Keratinocyte (primary cell): ENCODE measurements at regions not wholly inside any gene's neighbourhood (a gene's known extent, or its start where the extent isn't known, plus 50 kb on each side); places are given as distances from the start of the nearest gene placed in this dataset.

Experiments used
- EZH2 ChIP-seq: IDR thresholded peaks from one replicate; pipeline ENCODE4 v1.6.1; 2012; ENCODE audit warnings: inconsistent platforms, mild to moderate bottlenecking, low read length, moderate library complexity
- TF ChIP-seq, protein P1 (sequence below), 3 experiments: IDR thresholded peaks in 1 of 3; conservative IDR thresholded peaks in 1 of 3; optimal IDR thresholded peaks in 1 of 3; 2 replicates in 2 of 3; 3 replicates in 1 of 3; pipeline versions ENCODE3 to v1.5.1; 2011; ENCODE audit warnings: low read length in 3 of 3, mild to moderate bottlenecking in 3 of 3, moderate library complexity in 2 of 3, control low read depth in 1 of 3, inconsistent platforms in 1 of 3; ENCODE audit not compliant: insufficient read depth in 2 of 3; ENCODE audit errors: extremely low read depth in 1 of 3

DNA sequence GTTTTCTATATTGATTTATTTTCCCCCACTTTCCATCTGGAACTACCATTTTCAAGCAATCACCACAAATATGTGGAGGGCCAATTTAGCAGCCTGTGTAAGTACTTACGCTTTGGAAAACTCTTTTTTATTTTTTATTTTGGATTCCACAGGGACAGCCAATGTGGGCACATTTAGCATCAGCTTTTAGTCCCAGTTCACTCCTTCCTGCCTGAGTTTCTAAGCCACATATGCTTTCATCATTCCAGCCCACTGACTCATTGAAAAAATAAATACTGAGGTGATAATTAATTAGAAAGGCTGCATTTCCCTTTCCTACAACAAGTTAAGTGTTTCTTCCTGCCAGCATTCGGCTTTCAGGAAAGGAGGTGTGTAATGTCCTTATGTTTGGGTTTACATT, 76.8 kb downstream of the TMEM167A start:
- TF ChIP-seq, protein P1, sequence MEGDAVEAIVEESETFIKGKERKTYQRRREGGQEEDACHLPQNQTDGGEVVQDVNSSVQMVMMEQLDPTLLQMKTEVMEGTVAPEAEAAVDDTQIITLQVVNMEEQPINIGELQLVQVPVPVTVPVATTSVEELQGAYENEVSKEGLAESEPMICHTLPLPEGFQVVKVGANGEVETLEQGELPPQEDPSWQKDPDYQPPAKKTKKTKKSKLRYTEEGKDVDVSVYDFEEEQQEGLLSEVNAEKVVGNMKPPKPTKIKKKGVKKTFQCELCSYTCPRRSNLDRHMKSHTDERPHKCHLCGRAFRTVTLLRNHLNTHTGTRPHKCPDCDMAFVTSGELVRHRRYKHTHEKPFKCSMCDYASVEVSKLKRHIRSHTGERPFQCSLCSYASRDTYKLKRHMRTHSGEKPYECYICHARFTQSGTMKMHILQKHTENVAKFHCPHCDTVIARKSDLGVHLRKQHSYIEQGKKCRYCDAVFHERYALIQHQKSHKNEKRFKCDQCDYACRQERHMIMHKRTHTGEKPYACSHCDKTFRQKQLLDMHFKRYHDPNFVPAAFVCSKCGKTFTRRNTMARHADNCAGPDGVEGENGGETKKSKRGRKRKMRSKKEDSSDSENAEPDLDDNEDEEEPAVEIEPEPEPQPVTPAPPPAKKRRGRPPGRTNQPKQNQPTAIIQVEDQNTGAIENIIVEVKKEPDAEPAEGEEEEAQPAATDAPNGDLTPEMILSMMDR (optimal IDR thresholded peaks at IDR 0.05 in 1 of 3, IDR thresholded peaks at IDR 0.05 in 1 of 3, conservative IDR thresholded peaks at IDR 0.05 in 1 of 3; ENCODE audit: extremely low read depth in 1 of 3, insufficient read depth in 2 of 3, low read length in 3 of 3): no peak
- TF ChIP-seq EZH2: no peak
